Type B pancreatic cell (in vitro differentiated cells): ENCODE measurements at regions not wholly inside any gene's neighbourhood (a gene's known extent, or its start where the extent isn't known, plus 50 kb on each side); places are given as distances from the start of the nearest gene placed in this dataset.

ENCODE experiments used
- DNase-seq: peaks from one replicate; pipeline ENCODE4 v3.0.0; 2021; ENCODE audit warnings: mixed read lengths; ENCODE audit not compliant: unreplicated experiment; ENCODE audit errors: extremely low spot score
- H3K27ac Mint-ChIP-seq: 2 replicates; pipeline ENCODE4 v1.8.0; 2021; ENCODE audit warnings: mild to moderate bottlenecking, mixed read lengths
- H3K27me3 Mint-ChIP-seq: 2 replicates; pipeline ENCODE4 v1.8.0; 2021; ENCODE audit warnings: mixed read lengths
- H3K36me3 Mint-ChIP-seq: 2 replicates; pipeline ENCODE4 v1.8.0; 2021; ENCODE audit warnings: mixed read lengths
- H3K4me1 Mint-ChIP-seq: one replicate; pipeline ENCODE4 v1.8.0; 2021; ENCODE audit warnings: mixed read lengths; ENCODE audit not compliant: unreplicated experiment
- H3K4me3 Mint-ChIP-seq: 2 replicates; pipeline ENCODE4 v1.8.0; 2021; ENCODE audit warnings: mild to moderate bottlenecking, mixed read lengths
- H3K9me3 Mint-ChIP-seq: 2 replicates; pipeline ENCODE4 v1.8.0; 2021; ENCODE audit warnings: mixed read lengths
- TF ChIP-seq, protein P1 (sequence below): fragments of 200-600 bp; sonication (generic); conservative IDR thresholded peaks from 2 replicates; pipeline ENCODE4 v1.5.0; 2021; ENCODE audit warnings: antibody characterized with exemption, mild to moderate bottlenecking

DNA sequence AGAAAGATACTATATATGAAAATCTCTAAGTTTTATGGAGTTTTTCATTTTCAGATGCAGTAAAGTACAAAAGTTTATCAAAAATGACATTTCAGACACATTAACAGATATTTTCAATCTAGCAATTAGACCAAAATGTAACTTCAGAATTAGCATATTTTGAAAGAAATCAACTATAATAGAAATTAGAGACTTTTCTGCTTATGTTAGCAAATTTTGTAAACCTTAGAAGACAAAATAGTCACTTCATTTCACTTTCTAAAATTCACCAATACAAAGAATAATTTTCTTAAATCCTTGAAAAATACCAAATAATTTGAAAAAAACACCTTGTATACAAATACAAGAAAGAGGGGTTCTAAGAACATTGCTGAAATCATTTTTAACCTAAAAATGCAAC, 135.8 kb upstream of the FIBIN start:
- Mint-ChIP-seq H3K9me3 (no peaks in the 10 kb centered on the region), H3K36me3 (no peaks in the 10 kb centered on the region), H3K27me3 (no peaks in the 10 kb centered on the region), H3K27ac (no peak overlapping the region), H3K4me1 (peaks cover 5% of the 10 kb centered on the region), H3K4me3 (no peak overlapping the region)
- TF ChIP-seq, protein P1, sequence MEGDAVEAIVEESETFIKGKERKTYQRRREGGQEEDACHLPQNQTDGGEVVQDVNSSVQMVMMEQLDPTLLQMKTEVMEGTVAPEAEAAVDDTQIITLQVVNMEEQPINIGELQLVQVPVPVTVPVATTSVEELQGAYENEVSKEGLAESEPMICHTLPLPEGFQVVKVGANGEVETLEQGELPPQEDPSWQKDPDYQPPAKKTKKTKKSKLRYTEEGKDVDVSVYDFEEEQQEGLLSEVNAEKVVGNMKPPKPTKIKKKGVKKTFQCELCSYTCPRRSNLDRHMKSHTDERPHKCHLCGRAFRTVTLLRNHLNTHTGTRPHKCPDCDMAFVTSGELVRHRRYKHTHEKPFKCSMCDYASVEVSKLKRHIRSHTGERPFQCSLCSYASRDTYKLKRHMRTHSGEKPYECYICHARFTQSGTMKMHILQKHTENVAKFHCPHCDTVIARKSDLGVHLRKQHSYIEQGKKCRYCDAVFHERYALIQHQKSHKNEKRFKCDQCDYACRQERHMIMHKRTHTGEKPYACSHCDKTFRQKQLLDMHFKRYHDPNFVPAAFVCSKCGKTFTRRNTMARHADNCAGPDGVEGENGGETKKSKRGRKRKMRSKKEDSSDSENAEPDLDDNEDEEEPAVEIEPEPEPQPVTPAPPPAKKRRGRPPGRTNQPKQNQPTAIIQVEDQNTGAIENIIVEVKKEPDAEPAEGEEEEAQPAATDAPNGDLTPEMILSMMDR: no peak
- DNase-seq: no peak

DNA sequence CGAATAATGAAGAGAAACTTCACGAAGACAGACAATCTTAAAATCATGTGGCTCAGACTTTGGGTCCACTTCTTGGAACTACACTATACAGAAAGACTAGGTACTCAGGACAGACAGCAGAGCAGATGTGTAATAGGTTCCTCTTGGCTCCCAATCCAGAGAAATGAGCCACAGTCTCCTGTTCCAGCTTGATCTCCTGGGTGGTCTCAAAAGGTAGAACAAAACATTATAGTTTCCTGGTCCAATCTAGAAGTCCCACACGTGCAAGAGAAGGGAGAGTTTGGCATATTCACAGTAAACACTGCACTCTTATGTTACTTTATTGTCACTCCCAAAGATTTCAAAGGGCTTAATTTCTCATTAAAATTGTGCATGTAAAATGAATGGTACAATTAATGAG, 134.5 kb upstream of the FIBIN start:
- no peak for DNase-seq
- Mint-ChIP-seq H3K4me3 (no peak overlapping the region), H3K9me3 (no peaks in the 10 kb centered on the region), H3K27me3 (no peaks in the 10 kb centered on the region), H3K27ac (no peak overlapping the region), H3K36me3 (no peaks in the 10 kb centered on the region), H3K4me1 (peaks cover 5% of the 10 kb centered on the region)
- TF ChIP-seq, protein P1: no peak

DNA sequence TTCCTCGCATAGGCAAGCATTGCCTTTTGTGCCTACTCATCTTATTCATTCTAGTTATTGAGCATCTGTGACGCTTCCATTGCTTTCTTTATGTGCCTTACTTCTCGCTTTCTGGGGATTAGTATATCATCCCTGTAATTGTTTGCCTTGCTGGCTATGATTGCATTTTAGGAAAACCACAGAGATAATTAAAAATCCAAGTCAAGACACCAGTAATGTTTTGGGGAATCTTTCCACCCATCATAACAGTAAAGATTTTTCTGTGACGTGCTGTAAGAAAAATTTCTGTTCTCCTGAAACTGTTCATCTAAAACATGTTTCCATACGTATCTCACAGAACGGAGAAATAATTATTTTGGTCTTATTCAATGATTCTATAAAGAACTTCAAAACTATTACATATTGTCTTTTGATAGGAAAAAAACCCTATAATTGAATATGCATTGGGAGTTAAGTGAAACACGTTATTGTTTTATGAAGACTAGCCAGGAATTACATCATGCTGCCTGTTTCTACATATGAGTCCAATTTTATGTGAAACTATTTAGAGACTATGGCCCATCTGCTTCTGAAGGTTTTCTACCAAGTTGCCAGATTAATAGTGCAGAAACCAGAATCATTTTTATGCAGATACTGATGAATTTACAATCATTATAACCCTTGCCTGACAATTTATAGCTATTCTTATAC, 133.7 kb upstream of the FIBIN start:
- TF ChIP-seq, protein P1: no peak
- H3K4me1 Mint-ChIP-seq: peaks cover 5% of the 10 kb centered on the region
- H3K36me3 Mint-ChIP-seq: no peaks in the 10 kb centered on the region
- H3K9me3 Mint-ChIP-seq: no peaks in the 10 kb centered on the region
- no peak overlapping the region for H3K27ac Mint-ChIP-seq
- no peak overlapping the region for H3K4me3 Mint-ChIP-seq
- no peak for DNase-seq
- H3K27me3 Mint-ChIP-seq: no peaks in the 10 kb centered on the region

DNA sequence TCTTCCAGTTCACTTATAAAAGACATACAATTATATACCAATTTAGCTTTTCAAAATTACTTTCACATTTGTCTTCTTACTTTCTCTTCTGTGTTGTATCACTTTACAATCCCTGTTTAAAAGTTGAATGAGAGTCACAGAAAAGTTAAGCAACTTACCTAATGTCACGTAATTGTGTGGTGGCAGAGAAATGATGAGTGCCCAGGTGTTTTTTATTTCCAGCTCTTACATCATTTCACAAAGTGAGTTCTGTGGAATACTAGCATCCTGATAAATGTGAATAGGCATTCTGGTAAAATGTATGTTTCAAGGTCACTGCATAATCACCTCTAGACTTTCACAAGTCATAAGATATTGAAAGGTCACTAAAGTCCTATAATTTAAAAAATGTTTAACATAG, 133.0 kb upstream of the FIBIN start:
- no peak overlapping the region for H3K27ac Mint-ChIP-seq
- no peaks in the 10 kb centered on the region for H3K27me3 Mint-ChIP-seq
- no peaks in the 10 kb centered on the region for H3K9me3 Mint-ChIP-seq
- H3K4me3 Mint-ChIP-seq: no peak overlapping the region
- H3K36me3 Mint-ChIP-seq: no peaks in the 10 kb centered on the region
- TF ChIP-seq, protein P1: no peak
- DNase-seq: no peak
- H3K4me1 Mint-ChIP-seq: peaks cover 5% of the 10 kb centered on the region

DNA sequence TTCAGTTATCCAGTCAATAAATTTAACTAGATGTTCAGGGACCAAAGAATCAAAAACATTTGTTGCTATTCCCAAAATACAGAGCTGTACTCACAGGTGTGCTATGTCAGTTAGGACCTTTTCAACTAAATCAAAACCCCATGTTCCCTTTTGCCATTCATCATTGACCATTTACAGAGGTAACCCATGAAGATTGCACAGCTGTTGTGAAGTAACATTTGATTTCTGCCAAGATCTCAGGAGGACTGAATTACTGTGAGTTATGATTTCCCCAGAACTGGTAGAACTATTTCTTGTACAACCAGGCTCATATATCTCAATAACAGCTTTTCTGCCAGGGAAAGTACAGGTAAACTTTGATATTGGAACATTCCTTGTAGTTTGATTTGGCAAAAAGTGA, 131.1 kb upstream of the FIBIN start:
- DNase-seq: no peak
- no peak overlapping the region for H3K4me3 Mint-ChIP-seq
- no peaks in the 10 kb centered on the region for H3K27me3 Mint-ChIP-seq
- H3K27ac Mint-ChIP-seq: no peak overlapping the region
- H3K9me3 Mint-ChIP-seq: no peaks in the 10 kb centered on the region
- TF ChIP-seq, protein P1: no peak
- peaks cover 5% of the 10 kb centered on the region for H3K4me1 Mint-ChIP-seq
- H3K36me3 Mint-ChIP-seq: no peaks in the 10 kb centered on the region

DNA sequence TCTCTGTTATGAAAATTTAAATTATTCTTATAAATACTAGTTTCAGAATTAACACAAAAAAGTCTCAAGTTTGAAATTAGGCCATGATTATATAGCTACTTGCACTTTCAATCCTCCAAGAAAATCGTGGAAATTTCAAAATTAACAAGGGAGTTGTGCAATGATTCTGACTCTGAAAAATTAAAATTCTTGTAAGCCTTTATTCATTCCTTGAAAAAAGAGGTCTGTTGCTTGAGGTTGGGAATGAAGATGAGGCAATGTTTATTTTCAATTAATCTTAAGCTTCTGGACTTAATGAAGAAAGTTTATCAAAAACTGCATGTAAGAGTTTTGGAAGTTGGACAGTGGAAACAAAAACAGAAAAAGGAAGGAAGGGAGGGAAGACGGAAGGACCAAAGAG, 128.2 kb upstream of the FIBIN start:
- no peak for DNase-seq
- no peaks in the 10 kb centered on the region for H3K27me3 Mint-ChIP-seq
- no peak overlapping the region for H3K4me3 Mint-ChIP-seq
- no peaks in the 10 kb centered on the region for H3K9me3 Mint-ChIP-seq
- H3K27ac Mint-ChIP-seq: no peak overlapping the region
- TF ChIP-seq, protein P1: no peak
- H3K4me1 Mint-ChIP-seq: peaks cover 2% of the 10 kb centered on the region
- H3K36me3 Mint-ChIP-seq: no peaks in the 10 kb centered on the region
